ENCODE measurements at regions not wholly inside any gene's neighbourhood (a gene's known extent, or its start where the extent isn't known, plus 50 kb on each side); places are given as distances from the start of the nearest gene placed in this dataset.
A peak's percentile ranks its signal among the peaks of the same experiment; 100 is the strongest.

- Histone ChIP-seq H3K4me3 (ENCODE audit: low read length) (no peak overlapping the region), H3K27me3 (ENCODE audit: control insufficient read depth in 2 of 2, insufficient read depth in 2 of 2, low read length in 2 of 2) (no peaks in the 10 kb centered on the region), H3K4me1 (ENCODE audit: control insufficient read depth in 2 of 2, insufficient read depth in 2 of 2, low read length in 2 of 2) (no peaks in the 10 kb centered on the region), H3K9me3 (ENCODE audit: control insufficient read depth in 2 of 3, low read length in 3 of 3) (no peaks in the 10 kb centered on the region), H3K36me3 (ENCODE audit: control insufficient read depth in 2 of 3, insufficient read depth in 3 of 3, low read length in 3 of 3) (no peaks in the 10 kb centered on the region), H3K27ac (ENCODE audit: low read depth, low read length) (no peak overlapping the region)
- peaks cover 0 to 6% (median 0%) of the 10 kb centered on the region in 7 donors for H3K4me1 Mint-ChIP-seq
- DNase-seq = no peak
- CTCF ChIA-PET = no interaction called here
- H3K36me3 Mint-ChIP-seq = no peaks in the 10 kb centered on the region
- H3K4me3 Mint-ChIP-seq = no peak overlapping the region
- POLR2A ChIA-PET = no interaction called here
- H3K9me3 Mint-ChIP-seq = peaks cover 0 to 6% (median 0%) of the 10 kb centered on the region in 11 donors
- intact Hi-C loops (cut with micrococcal nuclease) = no loop called here
- ATAC-seq = no peak
- H3K27me3 Mint-ChIP-seq = no peaks in the 10 kb centered on the region
- H3K27ac Mint-ChIP-seq = no peak overlapping the region
These were observed 257.6 kb upstream of the CXXC4 start for GRCh38 chr4:104752337-104752736.

- DNase-seq (no peak), ATAC-seq (no peak)
- CTCF ChIA-PET = no interaction called here
- Histone ChIP-seq H3K4me1 (ENCODE audit: control insufficient read depth in 2 of 2, insufficient read depth in 2 of 2, low read length in 2 of 2) (no peaks in the 10 kb centered on the region), H3K9me3 (ENCODE audit: control insufficient read depth in 2 of 3, low read length in 3 of 3) (no peaks in the 10 kb centered on the region), H3K27ac (ENCODE audit: low read depth, low read length) (no peak overlapping the region), H3K36me3 (ENCODE audit: control insufficient read depth in 2 of 3, insufficient read depth in 3 of 3, low read length in 3 of 3) (no peaks in the 10 kb centered on the region), H3K27me3 (ENCODE audit: control insufficient read depth in 2 of 2, insufficient read depth in 2 of 2, low read length in 2 of 2) (no peaks in the 10 kb centered on the region), H3K4me3 (ENCODE audit: low read length) (no peak overlapping the region)
- Mint-ChIP-seq H3K4me3 (no peak overlapping the region), H3K27me3 (peaks cover 0 to 5% (median 0%) of the 10 kb centered on the region in 5 donors), H3K9me3 (peaks cover 0 to 5% (median 0%) of the 10 kb centered on the region in 11 donors), H3K36me3 (no peaks in the 10 kb centered on the region), H3K4me1 (peaks cover 0 to 4% (median 0%) of the 10 kb centered on the region in 7 donors), H3K27ac (no peak overlapping the region)
- POLR2A ChIA-PET = no interaction called here
- intact Hi-C loops (cut with micrococcal nuclease) = no loop called here
These were observed 262.1 kb upstream of the CXXC4 start for GRCh38 chr4:104756837-104757236.

- H3K4me3 Mint-ChIP-seq = no peak overlapping the region
- CTCF ChIA-PET = no interaction called here
- no peaks in the 10 kb centered on the region for H3K36me3 Mint-ChIP-seq
- Histone ChIP-seq H3K27me3 (ENCODE audit: control insufficient read depth in 2 of 2, insufficient read depth in 2 of 2, low read length in 2 of 2) (no peaks in the 10 kb centered on the region), H3K27ac (ENCODE audit: low read depth, low read length) (no peak overlapping the region), H3K4me3 (ENCODE audit: low read length) (no peak overlapping the region), H3K4me1 (ENCODE audit: control insufficient read depth in 2 of 2, insufficient read depth in 2 of 2, low read length in 2 of 2) (no peaks in the 10 kb centered on the region), H3K36me3 (ENCODE audit: control insufficient read depth in 2 of 3, insufficient read depth in 3 of 3, low read length in 3 of 3) (no peaks in the 10 kb centered on the region), H3K9me3 (ENCODE audit: control insufficient read depth in 2 of 3, low read length in 3 of 3) (no peaks in the 10 kb centered on the region)
- H3K27me3 Mint-ChIP-seq = peaks cover 0 to 9% (median 0%) of the 10 kb centered on the region in 5 donors
- no peak overlapping the region for H3K27ac Mint-ChIP-seq
- H3K9me3 Mint-ChIP-seq = peaks cover 0 to 5% (median 0%) of the 10 kb centered on the region in 11 donors
- H3K4me1 Mint-ChIP-seq = peaks cover 0 to 4% (median 0%) of the 10 kb centered on the region in 7 donors
- intact Hi-C loops (cut with micrococcal nuclease) = no loop called here
- POLR2A ChIA-PET = no interaction called here
- DNase-seq (no peak), ATAC-seq (no peak)
These were observed 263.9 kb upstream of the CXXC4 start for GRCh38 chr4:104758574-104758973.

DNA sequence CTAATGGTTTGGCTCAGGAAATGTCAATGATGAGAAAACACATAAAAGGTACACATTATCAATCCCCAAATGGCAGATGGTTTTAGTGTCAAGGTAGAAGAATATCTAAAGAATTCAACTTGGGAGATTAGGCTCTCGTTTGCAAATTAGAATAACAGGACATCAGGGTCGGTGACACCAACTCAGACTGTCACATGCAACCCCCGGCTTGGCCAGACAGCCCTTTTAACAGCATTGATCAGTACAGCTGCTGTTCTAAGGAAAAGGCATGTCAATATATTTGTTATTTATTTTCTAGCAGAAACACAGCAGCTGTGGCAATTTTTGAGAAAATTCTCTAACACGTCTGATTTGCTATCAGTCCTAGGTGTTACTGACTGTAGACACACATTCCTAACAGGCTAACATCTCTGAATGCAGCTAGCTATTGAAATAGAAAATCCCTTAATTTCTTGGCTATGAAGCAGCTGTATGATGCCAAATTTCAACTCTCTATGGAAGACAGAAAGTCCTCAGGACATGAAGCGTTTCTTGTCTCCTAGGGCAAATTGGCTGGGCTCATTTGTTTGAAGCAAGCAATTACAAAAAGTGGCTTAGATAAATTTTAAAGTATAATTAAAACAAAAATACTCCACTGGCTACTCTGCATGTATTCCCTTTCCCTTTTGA, 269.0 kb upstream of the CXXC4 start:
- intact Hi-C loops (cut with micrococcal nuclease) = loop anchor here in 1 of 2 donors (10.0 kb wide), 1 partner anchor 59 kb away; no protein-coding TSS in a partner anchor
- H3K4me3 Mint-ChIP-seq = no peak overlapping the region
- Histone ChIP-seq H3K36me3 (ENCODE audit: control insufficient read depth in 2 of 3, insufficient read depth in 3 of 3, low read length in 3 of 3) (no peaks in the 10 kb centered on the region), H3K9me3 (ENCODE audit: control insufficient read depth in 2 of 3, low read length in 3 of 3) (no peaks in the 10 kb centered on the region), H3K27me3 (ENCODE audit: control insufficient read depth in 2 of 2, insufficient read depth in 2 of 2, low read length in 2 of 2) (no peaks in the 10 kb centered on the region), H3K4me1 (ENCODE audit: control insufficient read depth in 2 of 2, insufficient read depth in 2 of 2, low read length in 2 of 2) (no peaks in the 10 kb centered on the region), H3K4me3 (ENCODE audit: low read length) (no peak overlapping the region), H3K27ac (ENCODE audit: low read depth, low read length) (no peak overlapping the region)
- peaks cover 0 to 4% (median 0%) of the 10 kb centered on the region in 11 donors for H3K9me3 Mint-ChIP-seq
- peaks cover 0 to 9% (median 0%) of the 10 kb centered on the region in 5 donors for H3K27me3 Mint-ChIP-seq
- H3K27ac Mint-ChIP-seq = no peak overlapping the region
- H3K36me3 Mint-ChIP-seq = no peaks in the 10 kb centered on the region
- H3K4me1 Mint-ChIP-seq = peaks cover 0 to 4% (median 0%) of the 10 kb centered on the region in 7 donors
- POLR2A ChIA-PET = no interaction called here
- no peak for ATAC-seq
- DNase-seq = no peak
- CTCF ChIA-PET = interaction anchor here (0.6 kb wide), 1 partner anchor 20 kb away, joined by 3 read pairs; no protein-coding TSS in a partner anchor

GRCh38 chr4:104766676-104767075, 272.0 kb upstream of the CXXC4 start:
- intact Hi-C loops (cut with micrococcal nuclease) = loop anchor here in 1 of 2 donors (10.0 kb wide), 1 partner anchor 62 kb away; no protein-coding TSS in a partner anchor
- Histone ChIP-seq H3K4me1 (ENCODE audit: control insufficient read depth in 2 of 2, insufficient read depth in 2 of 2, low read length in 2 of 2) (no peaks in the 10 kb centered on the region), H3K4me3 (ENCODE audit: low read length) (no peak overlapping the region), H3K27me3 (ENCODE audit: control insufficient read depth in 2 of 2, insufficient read depth in 2 of 2, low read length in 2 of 2) (no peaks in the 10 kb centered on the region), H3K27ac (ENCODE audit: low read depth, low read length) (no peak overlapping the region), H3K9me3 (ENCODE audit: control insufficient read depth in 2 of 3, low read length in 3 of 3) (no peaks in the 10 kb centered on the region), H3K36me3 (ENCODE audit: control insufficient read depth in 2 of 3, insufficient read depth in 3 of 3, low read length in 3 of 3) (no peaks in the 10 kb centered on the region)
- H3K9me3 Mint-ChIP-seq = peaks cover 0 to 4% (median 0%) of the 10 kb centered on the region in 11 donors
- no peak overlapping the region for H3K27ac Mint-ChIP-seq
- peaks cover 0 to 4% (median 0%) of the 10 kb centered on the region in 5 donors for H3K27me3 Mint-ChIP-seq
- POLR2A ChIA-PET = no interaction called here
- no peaks in the 10 kb centered on the region for H3K4me1 Mint-ChIP-seq
- ATAC-seq = no peak
- no peak for DNase-seq
- no peaks in the 10 kb centered on the region for H3K36me3 Mint-ChIP-seq
- no peak overlapping the region for H3K4me3 Mint-ChIP-seq
- CTCF ChIA-PET = no interaction called here

DNA sequence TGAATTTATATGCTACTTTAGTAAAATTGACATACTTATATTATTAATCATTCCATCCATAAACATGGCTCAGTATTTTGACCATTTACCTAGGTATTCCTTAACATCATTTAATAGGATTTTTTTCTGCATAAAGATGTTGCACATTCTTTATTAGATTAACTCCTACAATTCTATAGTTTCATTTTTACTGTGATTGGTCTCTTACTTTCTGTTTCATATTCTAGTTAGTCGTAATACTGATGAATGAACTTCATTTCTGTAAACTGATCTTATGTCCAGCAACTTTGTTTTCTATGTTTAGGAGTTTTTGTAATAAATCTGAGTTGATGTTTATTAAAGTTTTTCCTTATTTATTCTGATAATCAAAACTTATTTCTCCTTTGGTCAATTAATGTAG, 278.2 kb upstream of the CXXC4 start:
- no peaks in the 10 kb centered on the region for H3K9me3 ChIP-seq (ENCODE audit: control insufficient read depth in 2 of 3, low read length in 3 of 3)
- POLR2A ChIA-PET = no interaction called here
- CTCF ChIA-PET = no interaction called here
- H3K4me3 Mint-ChIP-seq = peak overlapping the region in 3 of 10 donors; percentile 6 to 41 (median 37)
- H3K4me1 Mint-ChIP-seq = peaks cover 0 to 4% (median 0%) of the 10 kb centered on the region in 7 donors
- H3K27ac Mint-ChIP-seq = no peak overlapping the region
- no peaks in the 10 kb centered on the region for H3K36me3 ChIP-seq (ENCODE audit: control insufficient read depth in 2 of 3, insufficient read depth in 3 of 3, low read length in 3 of 3)
- no peaks in the 10 kb centered on the region for H3K36me3 Mint-ChIP-seq
- intact Hi-C loops (cut with micrococcal nuclease) = no loop called here
- H3K4me3 ChIP-seq (ENCODE audit: low read length) = no peak overlapping the region
- H3K27me3 ChIP-seq (ENCODE audit: control insufficient read depth in 2 of 2, insufficient read depth in 2 of 2, low read length in 2 of 2) = no peaks in the 10 kb centered on the region
- H3K4me1 ChIP-seq (ENCODE audit: control insufficient read depth in 2 of 2, insufficient read depth in 2 of 2, low read length in 2 of 2) = no peaks in the 10 kb centered on the region
- H3K27me3 Mint-ChIP-seq = no peaks in the 10 kb centered on the region
- ATAC-seq (no peak), DNase-seq (no peak)
- peaks cover 0 to 5% (median 0%) of the 10 kb centered on the region in 11 donors for H3K9me3 Mint-ChIP-seq
- no peak overlapping the region for H3K27ac ChIP-seq (ENCODE audit: low read depth, low read length)

Measured in naive thymus-derived CD4-positive, alpha-beta T cell (primary cell).